ENCODE measurements at regions not wholly inside any gene's neighbourhood (a gene's known extent, or its start where the extent isn't known, plus 50 kb on each side); places are given as distances from the start of the nearest gene placed in this dataset.

DNA sequence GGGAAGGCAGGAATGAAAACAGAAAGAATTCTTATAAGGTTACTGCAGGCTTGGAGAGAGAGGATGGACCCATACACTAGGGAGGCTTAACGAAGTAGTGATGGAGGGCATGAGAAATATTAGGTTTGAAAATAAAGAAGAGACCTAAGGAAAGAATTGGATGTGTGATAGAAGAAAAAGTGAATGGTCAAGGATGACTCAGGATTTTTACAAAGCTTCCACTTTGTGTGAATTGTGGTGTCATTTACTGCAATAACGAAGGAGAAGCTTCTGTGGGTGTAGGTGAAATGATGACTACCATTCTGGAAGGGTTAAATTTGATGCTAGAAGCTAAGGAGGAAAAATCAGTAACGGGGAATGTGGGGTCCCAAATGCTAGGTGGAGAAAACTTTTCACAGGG is 191.2 kb downstream of the UTRN start:
- no peak for TF ChIP-seq CTCF (IDR thresholded peaks at IDR 0.05; ENCODE audit: low read length)
- TF ChIP-seq EZH2 (IDR thresholded peaks at IDR 0.05; ENCODE audit: borderline replicate concordance, low read length) = no peak

Measured in OCI-LY1 (cell line).